ENCODE measurements at regions not wholly inside any gene's neighbourhood (a gene's known extent, or its start where the extent isn't known, plus 50 kb on each side); places are given as distances from the start of the nearest gene placed in this dataset.

DNA sequence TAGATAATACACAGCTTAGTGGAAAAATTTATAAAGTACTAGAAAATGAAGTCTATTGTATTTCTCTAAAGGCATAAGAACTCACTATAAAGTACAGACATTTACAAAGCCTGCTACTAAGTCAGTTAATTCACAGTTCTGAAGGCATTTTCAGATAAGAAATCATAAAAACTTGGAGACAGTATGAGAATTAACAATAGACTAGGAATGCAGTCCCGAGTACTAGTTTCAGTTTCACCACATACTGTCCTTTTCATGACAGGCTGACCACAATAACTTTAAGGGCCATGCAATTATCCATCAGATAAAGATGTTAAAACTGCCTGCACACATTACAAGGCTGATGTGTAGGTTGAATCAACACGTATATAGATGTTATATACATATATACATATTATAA lies 362.6 kb upstream of the SMC2 start:
- TF ChIP-seq, protein P1, sequence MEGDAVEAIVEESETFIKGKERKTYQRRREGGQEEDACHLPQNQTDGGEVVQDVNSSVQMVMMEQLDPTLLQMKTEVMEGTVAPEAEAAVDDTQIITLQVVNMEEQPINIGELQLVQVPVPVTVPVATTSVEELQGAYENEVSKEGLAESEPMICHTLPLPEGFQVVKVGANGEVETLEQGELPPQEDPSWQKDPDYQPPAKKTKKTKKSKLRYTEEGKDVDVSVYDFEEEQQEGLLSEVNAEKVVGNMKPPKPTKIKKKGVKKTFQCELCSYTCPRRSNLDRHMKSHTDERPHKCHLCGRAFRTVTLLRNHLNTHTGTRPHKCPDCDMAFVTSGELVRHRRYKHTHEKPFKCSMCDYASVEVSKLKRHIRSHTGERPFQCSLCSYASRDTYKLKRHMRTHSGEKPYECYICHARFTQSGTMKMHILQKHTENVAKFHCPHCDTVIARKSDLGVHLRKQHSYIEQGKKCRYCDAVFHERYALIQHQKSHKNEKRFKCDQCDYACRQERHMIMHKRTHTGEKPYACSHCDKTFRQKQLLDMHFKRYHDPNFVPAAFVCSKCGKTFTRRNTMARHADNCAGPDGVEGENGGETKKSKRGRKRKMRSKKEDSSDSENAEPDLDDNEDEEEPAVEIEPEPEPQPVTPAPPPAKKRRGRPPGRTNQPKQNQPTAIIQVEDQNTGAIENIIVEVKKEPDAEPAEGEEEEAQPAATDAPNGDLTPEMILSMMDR (IDR thresholded peaks at IDR 0.05; ENCODE audit: low read depth, low read length): no peak
- TF ChIP-seq EZH2phosphoT487 (IDR thresholded peaks at IDR 0.05; ENCODE audit: low read depth): no peak

Data from OCI-LY3 (cell line).